OCI-LY1 (cell line): ENCODE measurements at regions not wholly inside any gene's neighbourhood (a gene's known extent, or its start where the extent isn't known, plus 50 kb on each side); places are given as distances from the start of the nearest gene placed in this dataset.

Source experiments
- H2AFZ ChIP-seq: fragments of 200-600 bp; sonication (generic), shearing (Covaris generic); 2 replicates; pipeline ENCODE4 v1.6.0; 2014; ENCODE audit warnings: antibody characterized with exemption, mild to moderate bottlenecking, low read length
- H3F3A ChIP-seq: fragments of 200-600 bp; sonication (generic), shearing (Covaris generic); 2 replicates; pipeline ENCODE4 v1.6.0; 2014; ENCODE audit warnings: mild to moderate bottlenecking, antibody characterized with exemption, low read length, moderate library complexity; ENCODE audit not compliant: insufficient read depth
- H3K27ac ChIP-seq: fragments of 200-600 bp; sonication (generic); 2 replicates; pipeline ENCODE4 v1.5.1; 2014; ENCODE audit warnings: low read length, mixed run types, mild to moderate bottlenecking, low read depth; ENCODE audit not compliant: poor library complexity, severe bottlenecking
- H3K27me3 ChIP-seq: fragments of 200-600 bp; sonication (generic); 2 replicates; pipeline ENCODE4 v1.6.0; 2014; ENCODE audit warnings: antibody characterized with exemption, mild to moderate bottlenecking, low read length, moderate library complexity; ENCODE audit not compliant: insufficient read depth
- H3K36me3 ChIP-seq: fragments of 200-600 bp; sonication (generic); 2 replicates; pipeline ENCODE4 v1.6.1; 2014; ENCODE audit warnings: mild to moderate bottlenecking, antibody characterized with exemption, low read length, moderate library complexity, mixed read lengths; ENCODE audit not compliant: insufficient read depth
- H3K4me1 ChIP-seq: fragments of 200-600 bp; sonication (generic); 2 replicates; pipeline ENCODE4 v1.5.1; 2014; ENCODE audit warnings: mild to moderate bottlenecking, low read length, moderate library complexity; ENCODE audit not compliant: insufficient read depth, severe bottlenecking
- H3K4me2 ChIP-seq: fragments of 200-600 bp; sonication (generic), shearing (Covaris generic); 2 replicates; pipeline ENCODE4 v1.6.1; 2014; ENCODE audit warnings: low read length
- H3K4me3 ChIP-seq: fragments of 200-600 bp; sonication (generic); 2 replicates; pipeline ENCODE4 v1.5.1; 2014; ENCODE audit warnings: low read length, low read depth, mild to moderate bottlenecking, mixed read lengths; ENCODE audit not compliant: poor library complexity, severe bottlenecking
- H3K79me2 ChIP-seq: fragments of 200-600 bp; shearing (Covaris generic); 2 replicates; pipeline ENCODE4 v1.6.1; 2016; ENCODE audit warnings: mixed run types, low read length, mixed read lengths; ENCODE audit not compliant: insufficient read depth
- H3K9ac ChIP-seq: fragments of 200-600 bp; sonication (generic), shearing (Covaris generic); 2 replicates; pipeline ENCODE4 v1.6.1; 2014; ENCODE audit warnings: mild to moderate bottlenecking, low read length, mixed read lengths
- H3K9me2 ChIP-seq: fragments of 200-600 bp; sonication (generic), shearing (Covaris generic); 2 replicates; pipeline ENCODE4 v1.6.1; 2014; ENCODE audit warnings: low read depth, mild to moderate bottlenecking, low read length, mixed read lengths
- H3K9me3 ChIP-seq: fragments of 200-600 bp; shearing (Covaris generic); 2 replicates; pipeline ENCODE4 v1.6.1; 2014; ENCODE audit warnings: low read length, mixed read lengths
- H4K20me1 ChIP-seq: fragments of 200-600 bp; sonication (generic), shearing (Covaris generic); 2 replicates; pipeline ENCODE4 v1.6.0; 2016; ENCODE audit warnings: mild to moderate bottlenecking, low read length; ENCODE audit not compliant: insufficient read depth
- EZH2 ChIP-seq: fragments of 200-600 bp; sonication (generic), shearing (Covaris generic); IDR thresholded peaks from 2 replicates; pipeline ENCODE4 v1.8.0; 2017; ENCODE audit warnings: borderline replicate concordance, mixed run types, mild to moderate bottlenecking, antibody characterized with exemption, low read length, moderate library complexity, mixed read lengths
- TF ChIP-seq, protein P1 (sequence below): fragments of 200-600 bp; sonication (generic), shearing (Covaris generic); IDR thresholded peaks from 2 replicates; pipeline ENCODE4 v1.5.1; 2017; ENCODE audit warnings: mild to moderate bottlenecking, antibody characterized with exemption, low read length, moderate library complexity, mixed read lengths

GRCh38 chr6:97841763-97842162 lies 558.7 kb upstream of the MMS22L start:
- Histone ChIP-seq H3K79me2 (no peaks in the 10 kb centered on the region), H3K9me2 (no peaks in the 10 kb centered on the region), H3K4me1 (no peaks in the 10 kb centered on the region), H3K9me3 (no peaks in the 10 kb centered on the region), H3F3A (no peaks in the 10 kb centered on the region), H3K36me3 (no peaks in the 10 kb centered on the region), H3K9ac (no peak overlapping the region), H4K20me1 (no peaks in the 10 kb centered on the region), H3K4me2 (no peak overlapping the region), H3K27ac (no peak overlapping the region), H2AFZ (no peak overlapping the region), H3K4me3 (no peak overlapping the region), H3K27me3 (no peaks in the 10 kb centered on the region)
- TF ChIP-seq, protein P1, sequence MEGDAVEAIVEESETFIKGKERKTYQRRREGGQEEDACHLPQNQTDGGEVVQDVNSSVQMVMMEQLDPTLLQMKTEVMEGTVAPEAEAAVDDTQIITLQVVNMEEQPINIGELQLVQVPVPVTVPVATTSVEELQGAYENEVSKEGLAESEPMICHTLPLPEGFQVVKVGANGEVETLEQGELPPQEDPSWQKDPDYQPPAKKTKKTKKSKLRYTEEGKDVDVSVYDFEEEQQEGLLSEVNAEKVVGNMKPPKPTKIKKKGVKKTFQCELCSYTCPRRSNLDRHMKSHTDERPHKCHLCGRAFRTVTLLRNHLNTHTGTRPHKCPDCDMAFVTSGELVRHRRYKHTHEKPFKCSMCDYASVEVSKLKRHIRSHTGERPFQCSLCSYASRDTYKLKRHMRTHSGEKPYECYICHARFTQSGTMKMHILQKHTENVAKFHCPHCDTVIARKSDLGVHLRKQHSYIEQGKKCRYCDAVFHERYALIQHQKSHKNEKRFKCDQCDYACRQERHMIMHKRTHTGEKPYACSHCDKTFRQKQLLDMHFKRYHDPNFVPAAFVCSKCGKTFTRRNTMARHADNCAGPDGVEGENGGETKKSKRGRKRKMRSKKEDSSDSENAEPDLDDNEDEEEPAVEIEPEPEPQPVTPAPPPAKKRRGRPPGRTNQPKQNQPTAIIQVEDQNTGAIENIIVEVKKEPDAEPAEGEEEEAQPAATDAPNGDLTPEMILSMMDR = no peak
- TF ChIP-seq EZH2 = no peak

- Histone ChIP-seq H3K36me3 (no peaks in the 10 kb centered on the region), H3K27me3 (no peaks in the 10 kb centered on the region), H3K9ac (no peak overlapping the region), H3K4me2 (no peak overlapping the region), H4K20me1 (no peaks in the 10 kb centered on the region), H3K4me1 (no peaks in the 10 kb centered on the region), H3K79me2 (no peaks in the 10 kb centered on the region), H3K4me3 (no peak overlapping the region), H3K9me3 (no peaks in the 10 kb centered on the region), H3K9me2 (no peaks in the 10 kb centered on the region), H3F3A (no peaks in the 10 kb centered on the region), H3K27ac (no peak overlapping the region), H2AFZ (no peak overlapping the region)
- TF ChIP-seq, protein P1 = no peak
- TF ChIP-seq EZH2 = no peak
These were observed 559.5 kb upstream of the MMS22L start for GRCh38 chr6:97842521-97842920.

GRCh38 chr6:97849390-97849789 lies 566.4 kb upstream of the MMS22L start:
- Histone ChIP-seq H2AFZ (no peak overlapping the region), H3K4me2 (no peak overlapping the region), H3K27ac (no peak overlapping the region), H3F3A (no peaks in the 10 kb centered on the region), H3K79me2 (no peaks in the 10 kb centered on the region), H3K4me3 (no peak overlapping the region), H3K9me2 (no peaks in the 10 kb centered on the region), H3K36me3 (no peaks in the 10 kb centered on the region), H3K27me3 (no peaks in the 10 kb centered on the region), H3K4me1 (no peaks in the 10 kb centered on the region), H4K20me1 (no peaks in the 10 kb centered on the region), H3K9ac (no peak overlapping the region), H3K9me3 (no peaks in the 10 kb centered on the region)
- TF ChIP-seq, protein P1 = no peak
- TF ChIP-seq EZH2 = no peak
